ENCODE measurements at regions not wholly inside any gene's neighbourhood (a gene's known extent, or its start where the extent isn't known, plus 50 kb on each side); places are given as distances from the start of the nearest gene placed in this dataset.
"Not testable (repeated sequence)": the region's sequence is repeated elsewhere in the genome, so short reads cannot be mapped to it uniquely, and the experiment has no call there.

GRCh38 chr4:72938516-72938915 lies 131.0 kb downstream of the COX18 start:
- DNase-seq = no peak

GRCh38 chr4:72935462-72935861 lies 134.1 kb downstream of the COX18 start:
- DNase-seq = no peak

- DNase-seq = no peak
Measured at GRCh38 chr4:72933029-72933428, 136.5 kb downstream of the COX18 start.

GRCh38 chr4:72931346-72931745 lies 138.2 kb downstream of the COX18 start:
- DNase-seq = no peak

GRCh38 chr4:72929596-72930274 lies 139.8 kb downstream of the COX18 start:
- not testable (repeated sequence) for DNase-seq

- no peak for DNase-seq
Measured at GRCh38 chr4:72924814-72925213, 144.7 kb downstream of the COX18 start.

GRCh38 chr4:72919937-72920336 lies 149.6 kb downstream of the COX18 start:
- DNase-seq = no peak

- no peak for DNase-seq
Measured at GRCh38 chr4:72919464-72919863, 150.1 kb downstream of the COX18 start.

GRCh38 chr4:72918362-72918761 lies 151.2 kb downstream of the COX18 start:
- DNase-seq = no peak

GRCh38 chr4:72911316-72911715 lies 158.2 kb downstream of the COX18 start:
- no peak for DNase-seq

- DNase-seq = peak; percentile 1
Measured at GRCh38 chr4:72909461-72909860, 160.1 kb downstream of the COX18 start.

GRCh38 chr4:72902354-72902753 lies 167.2 kb downstream of the COX18 start:
- no peak for DNase-seq

GRCh38 chr4:72901553-72901952 lies 168.0 kb downstream of the COX18 start:
- DNase-seq = no peak

- no peak for DNase-seq
Measured at GRCh38 chr4:72900952-72901351, 168.6 kb downstream of the COX18 start.

GRCh38 chr4:72899621-72900020 lies 169.9 kb downstream of the COX18 start:
- DNase-seq = no peak

GRCh38 chr4:72899214-72899613 lies 170.3 kb downstream of the COX18 start:
- no peak for DNase-seq

GRCh38 chr4:72896515-72896914 lies 173.0 kb downstream of the COX18 start:
- DNase-seq = no peak

GRCh38 chr4:72895408-72895807 lies 174.1 kb downstream of the COX18 start:
- DNase-seq = no peak

- no peak for DNase-seq
Measured at GRCh38 chr4:72893354-72894066, 176.0 kb downstream of the COX18 start.

GRCh38 chr4:72888331-72888730 lies 181.2 kb downstream of the COX18 start:
- no peak for DNase-seq

- DNase-seq = no peak
Measured at GRCh38 chr4:72887152-72887551, 182.4 kb downstream of the COX18 start.

GRCh38 chr4:72886602-72887001 lies 182.9 kb downstream of the COX18 start:
- DNase-seq = no peak

GRCh38 chr4:72884225-72884624 lies 185.3 kb downstream of the COX18 start:
- DNase-seq = not testable (repeated sequence)

GRCh38 chr4:72876946-72877345 lies 192.6 kb downstream of the COX18 start:
- no peak for DNase-seq

GRCh38 chr4:72875545-72875944 lies 194.0 kb downstream of the COX18 start:
- no peak for DNase-seq
